Mammary epithelial cell (primary cell): ENCODE measurements at regions not wholly inside any gene's neighbourhood (a gene's known extent, or its start where the extent isn't known, plus 50 kb on each side); places are given as distances from the start of the nearest gene placed in this dataset.

Experiments
- CTCF ChIP-seq, 2 donors: IDR thresholded peaks in 1 of 2; conservative IDR thresholded peaks in 1 of 2; 2 replicates each; pipeline ENCODE4 v1.5.1; 2011 to 2012; ENCODE audit warnings: inconsistent platforms in 2 of 2, low read length in 2 of 2, mild to moderate bottlenecking in 2 of 2, control low read depth in 1 of 2, low read depth in 1 of 2; ENCODE audit not compliant: insufficient read depth in 1 of 2; ENCODE audit errors: extremely low read depth in 1 of 2
- EZH2 ChIP-seq: IDR thresholded peaks from 2 replicates; pipeline ENCODE4 v1.6.1; 2012; ENCODE audit warnings: low read length, inconsistent platforms, borderline replicate concordance

DNA sequence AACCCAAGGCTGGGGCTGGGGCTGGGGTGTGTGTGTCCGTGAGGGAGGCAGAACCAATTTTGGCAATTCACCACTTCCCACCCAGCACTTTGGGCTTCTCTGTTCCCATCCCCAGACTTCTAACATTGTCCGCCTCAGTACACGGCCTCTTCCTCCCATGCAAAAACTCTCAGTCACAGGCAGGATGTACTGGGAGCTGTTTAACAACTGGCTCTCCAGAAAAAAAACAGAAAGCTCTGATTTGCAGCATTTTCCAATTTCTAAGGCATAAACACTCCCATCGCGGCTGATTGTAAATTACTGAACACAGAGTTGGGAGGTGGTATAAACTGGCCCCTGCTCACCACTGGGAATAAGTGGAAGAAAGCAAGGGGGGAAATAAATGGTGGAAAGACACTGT is 73.1 kb upstream of the MAP4K3 start:
- TF ChIP-seq CTCF (conservative IDR thresholded peaks at IDR 0.05 in 1 of 2, IDR thresholded peaks at IDR 0.05 in 1 of 2; ENCODE audit: extremely low read depth in 1 of 2, insufficient read depth in 1 of 2, low read depth in 1 of 2, low read length in 2 of 2) (no peak), EZH2 (no peak)
